Heart left ventricle (tissue), 13 donors: ENCODE measurements at regions not wholly inside any gene's neighbourhood (a gene's known extent, or its start where the extent isn't known, plus 50 kb on each side); places are given as distances from the start of the nearest gene placed in this dataset.

Experiments
- POLR2A ChIP-seq, 2 donors: fragments of 450-650 bp; IDR thresholded peaks; one replicate each; pipeline ENCODE4 v1.6.1; 2017; ENCODE audit warnings: antibody characterized with exemption in 2 of 2, mild to moderate bottlenecking in 2 of 2, moderate library complexity in 2 of 2
- TF ChIP-seq, protein P1 (sequence below), 12 donors: fragments of 200-600 bp; sonication (generic) in 4 of 12; IDR thresholded peaks; one replicate each; pipeline versions ENCODE4 v1.5.0 to v1.8.0; 2018 to 2022; ENCODE audit warnings: antibody characterized with exemption in 12 of 12, mild to moderate bottlenecking in 5 of 12
- donor health status: ischemic (EF 13 %, LVEDD 7.1; RV severe dilation, severe dysfunction).
- donor health status: DM: no; HTN: yes; CAD: no.
- donor health status: DM: no; HTN: no; CAD: no.
- donor health status: ischemic (EF 25% LVEDD 6.9; RV normal size, moderate dysfunction).
- donor health status: ischemic (EF 25% LVEDD 5.7; RV mildly dilated, moderate dysfunction).
- donor health status: ischemic (EF 35%, LVEDD 5.7; RV mildly dilated, moderate dysfunction).
- donor health status: nonischemic (EF 11% LVEDD 7.7; RV severe dilation, severe dysfunction).
- donor health status: DM: yes; HTN: yes; CAD: no.
- donor health status: PGD.
- donor health status: ischemic (EF 29% LVEDD 5.4; RV normal size, mild dysfunction).
- donor health status: nonischemic (EF 23%, LVEDD 6.1; RV moderate dilation, normal function).

DNA sequence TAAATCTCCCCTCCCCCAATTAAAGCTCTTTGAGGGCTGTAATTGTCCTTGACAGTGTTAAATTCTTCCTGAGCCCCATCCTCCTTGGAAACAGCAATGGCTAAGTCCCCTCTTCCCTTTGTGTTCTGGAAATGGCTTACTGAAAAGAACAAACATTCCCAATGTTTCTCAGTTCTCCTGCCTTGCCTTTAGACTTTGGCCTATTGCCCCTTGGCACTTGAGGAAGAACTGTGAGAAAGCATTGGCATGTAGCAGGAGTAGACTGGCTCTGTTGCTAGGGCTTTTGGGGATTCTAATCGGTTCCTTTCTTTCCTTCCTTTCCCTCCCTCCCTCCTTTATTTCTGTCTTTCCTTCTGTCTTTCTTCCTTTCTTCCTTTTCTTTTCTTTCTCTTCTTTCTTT is 463.3 kb upstream of the PODXL start:
- no peak for TF ChIP-seq POLR2A (IDR thresholded peaks at IDR 0.05)
- TF ChIP-seq, protein P1, sequence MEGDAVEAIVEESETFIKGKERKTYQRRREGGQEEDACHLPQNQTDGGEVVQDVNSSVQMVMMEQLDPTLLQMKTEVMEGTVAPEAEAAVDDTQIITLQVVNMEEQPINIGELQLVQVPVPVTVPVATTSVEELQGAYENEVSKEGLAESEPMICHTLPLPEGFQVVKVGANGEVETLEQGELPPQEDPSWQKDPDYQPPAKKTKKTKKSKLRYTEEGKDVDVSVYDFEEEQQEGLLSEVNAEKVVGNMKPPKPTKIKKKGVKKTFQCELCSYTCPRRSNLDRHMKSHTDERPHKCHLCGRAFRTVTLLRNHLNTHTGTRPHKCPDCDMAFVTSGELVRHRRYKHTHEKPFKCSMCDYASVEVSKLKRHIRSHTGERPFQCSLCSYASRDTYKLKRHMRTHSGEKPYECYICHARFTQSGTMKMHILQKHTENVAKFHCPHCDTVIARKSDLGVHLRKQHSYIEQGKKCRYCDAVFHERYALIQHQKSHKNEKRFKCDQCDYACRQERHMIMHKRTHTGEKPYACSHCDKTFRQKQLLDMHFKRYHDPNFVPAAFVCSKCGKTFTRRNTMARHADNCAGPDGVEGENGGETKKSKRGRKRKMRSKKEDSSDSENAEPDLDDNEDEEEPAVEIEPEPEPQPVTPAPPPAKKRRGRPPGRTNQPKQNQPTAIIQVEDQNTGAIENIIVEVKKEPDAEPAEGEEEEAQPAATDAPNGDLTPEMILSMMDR (IDR thresholded peaks at IDR 0.05), result no peak
